GM18511 (cell line): ENCODE measurements at regions not wholly inside any gene's neighbourhood (a gene's known extent, or its start where the extent isn't known, plus 50 kb on each side); places are given as distances from the start of the nearest gene placed in this dataset.

Experiments
- ATAC-seq: cut with Tn5 transposase; IDR thresholded peaks from one replicate; pipeline ENCODE4 v1.9.1; 2021; ENCODE audit warnings: mild to moderate bottlenecking, moderate library complexity; ENCODE audit not compliant: unreplicated experiment

GRCh38 chr5:5622806-5623205, 200.3 kb downstream of the ICE1 start:
- ATAC-seq = no peak

- no peak for ATAC-seq
Observed at GRCh38 chr5:5619546-5619945, 197.1 kb downstream of the ICE1 start.

GRCh38 chr5:5617024-5617423, 194.5 kb downstream of the ICE1 start:
- no peak for ATAC-seq

- no peak for ATAC-seq
Observed at GRCh38 chr5:5616247-5616895, 193.9 kb downstream of the ICE1 start.

- ATAC-seq = no peak
Observed at GRCh38 chr5:5615569-5615968, 193.1 kb downstream of the ICE1 start.

GRCh38 chr5:5613261-5613990, 190.9 kb downstream of the ICE1 start:
- ATAC-seq = peak; percentile 83

- ATAC-seq = no peak
Observed at GRCh38 chr5:5612096-5612495, 189.6 kb downstream of the ICE1 start.

GRCh38 chr5:5609935-5610334, 187.5 kb downstream of the ICE1 start:
- no peak for ATAC-seq

- no peak for ATAC-seq
Observed at GRCh38 chr5:5605170-5605764, 182.8 kb downstream of the ICE1 start.

- no peak for ATAC-seq
Observed at GRCh38 chr5:5602554-5602953, 180.1 kb downstream of the ICE1 start.

GRCh38 chr5:5598547-5599113, 176.2 kb downstream of the ICE1 start:
- ATAC-seq = no peak

- no peak for ATAC-seq
Observed at GRCh38 chr5:5593391-5593790, 170.9 kb downstream of the ICE1 start.

GRCh38 chr5:5592541-5592940, 170.1 kb downstream of the ICE1 start:
- no peak for ATAC-seq

GRCh38 chr5:5591567-5591966, 169.1 kb downstream of the ICE1 start:
- ATAC-seq = no peak

GRCh38 chr5:5589857-5590256, 167.4 kb downstream of the ICE1 start:
- no peak for ATAC-seq

GRCh38 chr5:5588887-5589826, 166.7 kb downstream of the ICE1 start:
- no peak for ATAC-seq

GRCh38 chr5:5588386-5588785, 165.9 kb downstream of the ICE1 start:
- ATAC-seq = no peak

- ATAC-seq = no peak
Observed at GRCh38 chr5:5587474-5587873, 165.0 kb downstream of the ICE1 start.

- no peak for ATAC-seq
Observed at GRCh38 chr5:5586721-5587120, 164.2 kb downstream of the ICE1 start.

- no peak for ATAC-seq
Observed at GRCh38 chr5:5585751-5586341, 163.4 kb downstream of the ICE1 start.
